ENCODE measurements at regions not wholly inside any gene's neighbourhood (a gene's known extent, or its start where the extent isn't known, plus 50 kb on each side); places are given as distances from the start of the nearest gene placed in this dataset.

DNA sequence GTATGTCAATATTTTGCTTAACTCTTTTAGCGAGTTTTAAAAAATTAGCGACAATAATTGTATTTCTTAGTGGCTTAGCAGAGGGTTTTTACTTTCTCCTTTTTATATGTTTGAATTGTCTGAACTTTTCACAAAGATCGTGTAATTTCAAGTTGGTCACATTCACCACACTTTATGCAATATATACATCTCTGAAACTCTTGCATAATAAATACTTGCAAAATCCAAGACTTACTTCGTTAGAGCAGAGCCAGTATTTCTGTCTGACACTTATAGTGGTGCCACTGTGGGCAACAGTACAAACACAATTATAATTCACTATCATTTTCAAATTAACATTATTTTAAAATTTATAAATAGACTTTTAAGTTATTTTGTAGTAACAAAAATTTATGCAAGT, 62.0 kb downstream of the SUCNR1 start:
- DNase-seq (ENCODE audit: low read depth in 2 of 2): no peak

DNA sequence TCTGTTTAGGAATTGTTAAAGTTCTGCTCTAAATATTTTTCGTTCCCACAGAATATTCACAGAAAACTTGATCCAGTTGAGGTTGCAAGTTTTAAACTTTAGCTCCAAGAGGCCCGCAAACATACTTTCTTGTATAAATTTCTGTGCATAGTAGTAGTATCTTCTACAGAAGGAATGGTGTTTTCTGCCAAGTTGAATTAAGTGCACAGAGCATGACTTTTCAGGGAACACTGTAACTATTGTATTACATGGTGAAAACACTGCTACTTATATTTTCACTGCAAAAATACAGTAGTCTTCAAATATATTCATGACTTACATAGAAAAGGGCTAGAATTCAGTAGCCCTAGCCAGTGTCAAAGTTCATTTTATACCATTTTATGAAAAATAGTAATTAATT, 67.0 kb downstream of the SUCNR1 start:
- no peak for DNase-seq (ENCODE audit: low read depth in 2 of 2)

DNA sequence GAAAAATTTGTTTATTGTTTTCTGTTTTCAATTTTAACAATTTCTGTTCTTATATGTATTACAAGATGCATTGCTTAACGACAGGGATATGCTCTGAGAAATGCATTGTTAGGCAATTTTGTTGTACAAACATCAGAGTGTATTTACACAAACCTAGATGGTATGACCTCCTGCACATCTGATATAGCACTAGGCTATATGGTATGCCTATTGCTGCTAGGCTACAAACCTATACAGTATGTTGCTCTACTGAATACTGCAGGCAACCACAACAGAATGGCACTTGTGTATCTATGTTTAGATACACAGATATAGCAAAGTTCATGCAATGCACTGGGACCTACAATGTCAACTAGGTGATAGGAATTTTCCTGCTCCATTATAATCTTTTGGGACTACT, 70.1 kb downstream of the SUCNR1 start:
- DNase-seq (ENCODE audit: low read depth in 2 of 2): no peak

- DNase-seq (ENCODE audit: low read depth in 2 of 2): no peak
These were observed 70.9 kb downstream of the SUCNR1 start for GRCh38 chr3:151944356-151944755.

GRCh38 chr3:151946606-151947005, 73.2 kb downstream of the SUCNR1 start:
- DNase-seq (ENCODE audit: low read depth in 2 of 2): no peak

- no peak for DNase-seq (ENCODE audit: low read depth in 2 of 2)
These were observed 76.3 kb downstream of the SUCNR1 start for GRCh38 chr3:151949706-151950105.

DNA sequence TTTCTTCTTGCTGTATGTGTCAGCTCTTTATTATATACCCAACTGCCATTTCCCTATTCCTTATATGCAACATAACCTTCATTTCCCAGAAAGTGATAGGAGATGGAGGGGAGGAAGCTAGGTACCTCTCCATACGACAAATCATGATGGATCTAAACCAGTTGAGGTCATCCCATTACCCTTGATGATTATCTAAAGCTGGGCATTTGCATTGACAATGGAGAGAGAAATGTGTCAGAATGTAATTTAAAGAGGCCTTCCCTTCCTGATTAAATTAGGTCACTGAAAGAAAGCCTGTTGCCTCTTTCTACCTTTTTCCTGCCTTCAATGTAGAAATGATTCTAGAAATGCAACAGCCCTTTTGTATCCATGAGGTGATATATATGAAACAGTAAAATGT, 81.9 kb downstream of the SUCNR1 start:
- DNase-seq (ENCODE audit: low read depth in 2 of 2): no peak

- no peak for DNase-seq (ENCODE audit: low read depth in 2 of 2)
These were observed 87.6 kb downstream of the SUCNR1 start for GRCh38 chr3:151960961-151961580.

DNA sequence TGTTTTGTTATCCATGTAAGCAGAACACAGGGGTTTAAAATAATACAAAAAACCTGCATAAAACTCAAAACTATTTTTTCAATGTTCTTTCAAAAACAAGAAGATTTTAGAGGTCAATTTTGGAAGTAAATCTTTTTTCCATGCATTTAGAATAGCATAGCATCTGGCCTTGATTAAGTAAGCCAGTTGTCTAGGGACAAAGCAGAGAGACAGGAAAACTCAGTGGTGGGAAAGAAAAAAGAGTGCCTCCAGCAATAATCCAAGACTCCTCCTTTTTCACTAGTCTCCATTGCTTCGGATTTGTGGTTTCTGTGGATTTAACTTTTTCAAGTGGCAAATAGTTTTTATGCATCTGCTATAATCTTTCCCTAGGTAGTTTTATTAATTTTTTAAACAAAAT, 88.9 kb downstream of the SUCNR1 start:
- DNase-seq (ENCODE audit: low read depth in 2 of 2): no peak

GRCh38 chr3:151962912-151963311, 89.5 kb downstream of the SUCNR1 start:
- DNase-seq (ENCODE audit: low read depth in 2 of 2): no peak

DNA sequence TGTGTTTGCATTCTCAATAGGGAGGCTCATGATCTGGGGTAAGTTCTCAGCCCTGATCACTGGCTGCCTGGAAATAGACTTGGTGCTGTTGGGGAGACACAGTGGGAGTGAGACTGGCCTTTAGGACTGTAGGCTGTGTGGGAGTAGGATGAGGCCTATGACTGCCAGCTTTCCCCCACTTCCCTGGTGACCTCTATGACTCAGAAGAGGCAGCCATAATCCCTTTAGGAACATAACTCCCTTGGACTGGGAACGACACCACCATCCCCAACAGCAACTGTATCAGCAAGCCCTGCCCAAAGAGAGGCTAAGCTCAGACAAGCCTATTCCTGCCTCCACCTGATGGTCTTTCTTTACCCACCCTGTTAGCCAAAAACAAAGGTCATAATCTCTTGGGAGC, 91.3 kb downstream of the SUCNR1 start:
- DNase-seq (ENCODE audit: low read depth in 2 of 2): no peak

- no peak for DNase-seq (ENCODE audit: low read depth in 2 of 2)
These were observed 95.7 kb downstream of the SUCNR1 start for GRCh38 chr3:151969026-151969642.

DNA sequence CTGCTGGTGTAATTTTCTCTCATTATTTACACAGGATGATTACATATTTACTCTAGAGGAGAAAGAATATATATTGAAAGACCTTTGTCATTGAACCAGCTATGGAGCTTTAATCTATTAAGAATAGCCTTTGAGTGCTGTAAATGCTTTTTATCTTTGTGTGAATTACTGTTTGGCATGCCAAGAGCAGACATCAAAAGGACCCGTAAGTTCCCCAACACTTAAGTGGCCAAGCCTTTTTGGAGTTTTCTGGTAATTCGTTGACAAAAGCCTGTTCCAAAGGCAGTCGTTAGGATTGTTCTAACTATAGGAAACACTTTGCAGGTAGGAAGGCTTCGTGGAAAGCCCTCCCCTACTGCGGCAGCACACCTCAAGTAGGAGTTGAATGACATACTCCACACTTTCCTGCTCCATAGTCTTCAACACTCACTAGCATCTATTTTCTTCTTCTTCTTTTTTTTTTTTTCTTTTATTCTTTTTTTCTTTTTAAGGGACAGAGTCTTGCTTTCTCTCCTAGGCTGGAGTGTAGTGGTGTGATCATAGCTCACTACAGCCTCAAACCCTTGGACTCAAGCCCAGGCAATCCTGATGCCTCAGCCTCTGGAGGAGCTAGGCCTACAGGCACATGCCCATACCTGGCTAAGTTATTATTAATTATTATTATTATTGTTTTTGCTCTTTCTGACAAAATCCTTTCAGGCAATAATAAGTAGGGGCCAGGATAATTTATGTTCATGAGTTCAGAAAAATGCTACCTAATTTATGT, 98.6 kb downstream of the SUCNR1 start:
- DNase-seq (ENCODE audit: low read depth in 2 of 2): no peak

GRCh38 chr3:151974067-151974466, 100.6 kb downstream of the SUCNR1 start:
- no peak for DNase-seq (ENCODE audit: low read depth in 2 of 2)

DNA sequence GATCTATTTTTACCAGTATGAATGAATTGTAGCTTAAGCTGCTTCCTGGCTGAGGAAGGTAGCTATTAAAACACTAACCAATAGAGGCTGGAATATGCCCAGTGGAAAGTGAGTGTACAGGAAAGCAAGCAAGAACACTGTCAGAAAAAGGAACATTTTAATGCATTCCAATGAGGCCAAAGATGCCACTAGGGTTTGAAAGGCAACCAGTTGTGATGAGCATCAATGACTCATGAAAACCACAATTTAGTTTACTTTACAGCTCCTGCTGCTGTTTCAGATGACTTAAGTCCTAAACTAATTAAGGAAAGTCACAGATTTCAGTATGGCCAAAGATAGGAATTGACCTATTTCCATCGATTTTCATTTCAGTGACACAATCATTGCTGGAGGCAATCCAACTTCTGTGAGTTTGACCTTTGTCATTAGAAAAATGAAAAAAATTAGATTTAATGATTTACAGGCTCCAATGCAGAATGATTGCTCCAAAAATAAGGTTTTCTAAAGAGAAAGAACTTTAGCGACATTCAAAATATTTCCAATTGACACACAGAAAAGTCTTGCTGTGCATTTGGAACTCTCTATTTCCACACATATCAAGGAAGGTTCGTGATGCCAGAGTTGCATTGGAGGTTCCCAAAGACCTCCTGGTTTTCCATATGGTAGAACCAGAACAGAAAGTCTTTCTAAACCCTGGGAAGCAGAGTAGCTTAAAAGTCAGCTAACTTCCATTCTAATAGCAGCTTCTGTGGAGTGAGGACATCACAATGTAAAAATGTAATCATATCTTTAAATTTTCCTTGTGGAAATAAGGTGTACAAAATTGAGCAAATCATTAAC, 103.0 kb downstream of the SUCNR1 start:
- DNase-seq (ENCODE audit: low read depth in 2 of 2): no peak

GRCh38 chr3:151979906-151980305, 106.5 kb downstream of the SUCNR1 start:
- no peak for DNase-seq (ENCODE audit: low read depth in 2 of 2)

DNA sequence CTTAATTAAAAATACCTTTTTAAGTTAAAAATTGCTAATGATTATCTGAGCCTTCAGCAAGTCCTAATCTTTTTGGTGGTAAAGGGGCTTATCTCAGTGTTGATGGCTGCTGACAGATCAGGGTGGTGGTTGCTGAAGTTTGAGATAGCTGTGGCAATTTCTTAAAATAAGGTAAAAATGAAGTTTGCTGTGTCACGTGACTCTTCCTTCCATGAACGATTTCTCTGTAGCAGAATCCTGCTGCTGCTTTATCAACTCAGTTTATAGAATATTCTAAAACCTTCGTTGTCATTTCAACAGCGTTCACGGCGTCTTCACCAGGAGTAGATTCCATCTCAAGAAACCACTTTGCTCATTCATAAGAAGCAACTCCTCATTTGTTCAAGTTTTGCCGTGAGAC, 110.1 kb downstream of the SUCNR1 start:
- no peak for DNase-seq (ENCODE audit: low read depth in 2 of 2)

DNA sequence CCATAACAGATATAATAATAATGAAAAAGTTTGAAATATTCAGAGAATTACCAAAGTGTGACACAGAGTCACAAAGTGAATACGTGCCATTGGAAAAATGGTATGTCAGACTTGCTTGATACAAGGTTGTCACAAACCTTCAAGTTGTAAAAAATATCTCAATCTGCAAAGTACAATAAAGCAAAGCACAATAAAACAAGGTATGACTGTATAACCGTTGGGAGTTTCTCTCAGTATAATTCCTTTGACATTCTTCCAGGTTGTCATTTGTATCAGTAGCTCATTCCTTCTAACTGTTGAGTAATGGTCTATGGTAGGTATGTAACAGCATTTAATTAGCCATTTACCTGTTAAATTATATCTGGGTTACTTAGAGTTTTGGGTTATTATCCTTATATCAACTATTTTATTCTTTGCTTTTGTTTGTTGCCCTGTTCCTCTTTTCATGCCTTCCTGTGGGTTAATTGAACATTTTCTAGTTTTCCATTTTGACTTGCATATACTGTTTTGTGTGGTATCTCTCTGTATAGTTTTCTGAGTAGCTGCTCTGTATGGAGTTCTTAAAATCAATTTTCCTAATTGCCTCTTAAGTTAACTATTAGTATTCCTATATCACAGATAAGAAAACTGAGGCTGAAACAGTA, 112.5 kb downstream of the SUCNR1 start:
- DNase-seq (ENCODE audit: low read depth in 2 of 2): no peak

GRCh38 chr3:151987893-151988292, 114.5 kb downstream of the SUCNR1 start:
- no peak for DNase-seq (ENCODE audit: low read depth in 2 of 2)

DNA sequence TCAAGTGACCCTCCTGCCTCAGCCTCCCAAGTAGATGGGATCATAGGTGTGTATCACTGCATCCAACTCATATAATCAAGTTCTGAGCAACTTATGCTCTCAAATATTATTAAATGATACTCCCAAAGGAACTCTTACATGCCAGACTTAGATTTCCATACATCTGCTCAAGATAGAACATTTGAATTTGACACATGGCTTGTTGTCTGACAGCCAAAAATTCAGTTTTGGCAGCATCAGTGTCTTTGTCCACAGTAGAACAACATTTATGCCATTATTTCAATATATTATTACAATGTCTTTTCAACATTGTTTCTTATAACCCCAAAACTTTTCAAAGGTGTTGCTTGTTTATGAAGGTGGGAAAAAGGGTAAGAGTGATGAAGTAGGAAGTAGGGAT, 116.2 kb downstream of the SUCNR1 start:
- no peak for DNase-seq (ENCODE audit: low read depth in 2 of 2)

DNA sequence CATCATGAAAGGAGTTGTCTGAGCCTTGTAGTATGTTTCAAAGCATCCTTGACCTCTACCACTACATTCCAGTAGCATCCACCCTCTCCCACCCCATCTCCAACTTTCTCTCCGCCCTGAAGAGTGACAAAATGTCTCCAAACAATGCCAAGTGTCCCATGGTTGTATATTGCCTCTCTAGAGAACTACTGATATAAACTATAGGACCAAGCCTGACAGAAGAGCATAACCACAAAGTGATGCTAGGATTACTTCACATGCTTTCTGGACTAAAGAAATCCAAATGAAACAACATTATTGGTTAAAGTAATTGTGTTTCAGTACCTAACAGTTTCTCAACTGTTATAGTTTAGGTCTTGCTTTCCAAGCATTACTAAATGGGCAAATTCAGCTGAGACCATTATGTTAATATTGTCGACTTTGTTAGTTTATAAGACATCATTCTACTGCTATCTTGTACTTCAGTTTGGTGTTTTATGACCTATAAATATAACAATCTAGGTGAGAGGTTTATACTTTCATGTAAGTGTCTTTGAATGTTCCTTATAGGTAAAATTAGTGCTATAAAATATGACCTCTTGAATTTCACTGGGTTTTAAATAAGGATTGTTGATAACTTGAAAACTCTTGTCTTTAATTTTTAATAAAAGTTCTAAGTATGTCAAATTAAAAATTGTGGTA, 117.4 kb downstream of the SUCNR1 start:
- no peak for DNase-seq (ENCODE audit: low read depth in 2 of 2)
